HG03045 (cell line): ENCODE measurements at regions not wholly inside any gene's neighbourhood (a gene's known extent, or its start where the extent isn't known, plus 50 kb on each side); places are given as distances from the start of the nearest gene placed in this dataset.
A peak's percentile ranks its signal among the peaks of the same experiment; 100 is the strongest.
"Not testable (repeated sequence)": the region's sequence is repeated elsewhere in the genome, so short reads cannot be mapped to it uniquely, and the experiment has no call there.

ENCODE experiments used
- ATAC-seq: cut with Tn5 transposase; IDR thresholded peaks from one replicate; pipeline ENCODE4 v1.9.1; 2021; ENCODE audit warnings: mild to moderate bottlenecking, moderate library complexity; ENCODE audit not compliant: unreplicated experiment

DNA sequence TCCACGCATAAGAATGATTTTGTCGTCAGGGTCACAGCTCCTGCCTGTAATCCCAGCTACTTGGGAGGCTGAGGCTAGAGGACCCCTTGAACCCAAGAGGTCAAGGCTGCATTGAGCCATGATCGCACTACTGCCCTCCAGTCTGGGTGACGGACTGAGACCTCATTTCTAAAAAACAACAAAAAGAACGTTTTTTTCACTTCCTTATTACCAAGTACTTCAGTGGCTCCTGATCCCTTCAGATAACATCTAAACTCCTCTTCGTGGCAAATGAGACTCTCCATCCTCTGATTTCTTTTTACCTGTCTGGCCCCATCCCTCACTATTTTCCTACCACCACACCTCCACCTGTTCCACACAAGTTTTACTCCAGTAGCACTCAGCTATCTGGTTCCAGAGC, 105.4 kb upstream of the TLK1 start:
- no peak for ATAC-seq

DNA sequence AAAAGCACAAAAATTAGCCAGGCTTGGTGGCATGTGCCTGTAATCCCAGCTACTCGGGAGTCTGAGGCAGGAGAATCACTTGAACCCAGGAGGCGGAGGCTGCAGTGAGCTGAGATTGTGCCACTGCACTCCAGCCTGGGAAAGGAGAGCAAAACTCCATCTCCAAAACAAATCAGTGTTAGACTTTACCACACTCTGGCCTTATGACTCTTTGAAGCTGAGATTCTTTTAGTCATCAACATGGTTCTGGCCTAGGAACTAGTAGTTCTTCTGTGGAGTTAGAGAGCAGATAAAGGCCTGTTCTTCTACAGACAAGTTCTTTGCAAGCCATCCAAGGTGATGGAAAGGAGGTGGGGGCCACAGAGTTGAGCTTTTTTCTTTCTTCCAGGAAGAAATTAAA, 100.8 kb upstream of the TLK1 start:
- ATAC-seq: not testable (repeated sequence)

DNA sequence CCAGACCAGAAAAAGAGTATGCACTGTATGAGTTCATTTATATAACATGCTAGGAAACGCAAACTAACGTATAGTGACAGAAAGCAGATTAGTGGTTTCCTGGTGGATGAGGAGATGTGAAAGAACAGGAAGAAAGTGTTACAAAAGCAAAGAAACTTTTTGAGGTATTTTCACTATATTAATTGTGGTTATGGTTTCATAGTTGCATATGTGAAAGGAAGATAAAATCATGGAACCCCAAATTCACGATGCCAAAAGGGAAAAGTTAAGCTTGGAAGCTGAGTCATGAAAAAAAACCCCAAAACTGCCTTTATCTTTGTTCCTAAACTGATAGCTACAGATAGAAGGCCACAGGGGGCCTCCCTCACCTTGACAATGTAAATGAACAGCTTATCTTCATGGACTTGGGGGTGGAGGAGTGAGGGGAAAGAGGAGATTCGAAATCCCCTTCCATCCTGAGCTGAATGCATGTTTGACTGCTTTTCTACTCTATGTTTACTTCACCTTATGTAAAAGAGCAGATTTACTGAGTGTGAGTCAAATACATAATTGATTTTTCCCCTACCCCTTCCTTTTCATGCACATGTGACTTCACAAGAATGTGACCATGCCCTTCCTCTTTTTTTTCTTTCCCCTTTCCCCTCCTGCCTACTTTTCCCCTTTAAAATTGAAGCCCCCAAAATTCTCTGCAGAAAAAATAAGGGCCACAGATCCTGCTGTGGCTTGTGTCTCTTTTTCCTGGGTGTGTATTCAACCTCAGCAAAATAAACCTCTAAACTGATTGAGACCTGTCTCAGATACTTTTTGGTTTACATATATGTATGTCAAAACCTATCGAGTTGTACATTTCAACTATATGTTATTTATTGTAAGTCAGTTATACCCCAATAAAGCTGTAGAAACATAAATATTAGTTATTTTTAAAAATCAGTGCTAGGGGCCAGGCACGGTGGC, 100.1 kb upstream of the TLK1 start:
- no peak for ATAC-seq

DNA sequence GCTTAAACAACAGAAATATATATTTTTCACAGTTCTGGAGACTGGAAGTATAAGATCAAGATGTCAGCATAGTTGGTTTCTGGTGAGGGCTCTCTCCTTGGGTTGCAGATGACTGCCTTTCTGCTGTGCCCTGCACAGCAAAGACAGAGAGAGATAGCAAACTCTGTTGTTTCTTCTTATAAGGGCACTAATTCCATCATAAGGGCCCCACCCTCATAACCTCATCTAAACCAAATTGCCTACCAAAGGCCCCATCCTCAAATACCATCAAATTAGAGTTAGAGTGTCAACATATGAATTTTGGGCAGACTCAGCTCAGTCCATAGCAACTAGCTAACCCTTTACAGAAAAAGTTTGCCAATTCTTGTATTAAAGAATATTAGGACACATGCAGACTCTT, 94.0 kb upstream of the TLK1 start:
- ATAC-seq: no peak

DNA sequence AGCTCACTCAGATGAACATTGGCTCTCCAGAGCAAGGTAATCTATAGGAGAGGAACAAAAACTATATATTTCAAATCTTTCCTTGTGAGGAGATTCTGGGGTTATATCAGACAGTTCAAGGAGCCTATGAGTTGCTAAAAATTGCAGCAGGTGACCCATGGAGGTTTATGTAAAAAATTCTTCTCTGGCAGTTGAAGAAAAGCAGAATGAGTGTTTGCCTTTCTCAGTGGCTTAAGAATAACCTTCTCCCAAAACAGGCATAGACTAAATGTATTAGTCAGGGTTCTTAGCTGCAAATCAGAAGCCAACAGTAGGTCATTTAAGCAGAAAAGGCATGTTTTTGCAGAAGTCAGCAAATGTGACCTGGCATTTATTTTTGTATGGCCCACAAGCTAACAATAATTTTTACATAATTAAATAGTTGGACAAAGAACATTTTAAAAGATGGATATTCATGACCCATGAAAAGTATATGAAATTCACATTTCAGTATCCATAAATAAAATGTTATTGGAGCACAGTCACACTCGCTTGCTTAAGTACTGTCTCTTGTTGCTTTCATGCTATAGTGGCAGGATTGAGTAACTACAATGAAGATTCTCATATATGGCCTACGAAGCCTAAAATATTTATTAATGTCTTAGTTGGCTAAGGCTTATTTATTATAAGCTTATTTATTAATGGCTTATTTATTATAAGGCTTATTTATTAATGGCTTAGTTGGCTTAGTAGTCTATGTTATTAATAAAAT, 93.4 kb upstream of the TLK1 start:
- ATAC-seq: no peak

DNA sequence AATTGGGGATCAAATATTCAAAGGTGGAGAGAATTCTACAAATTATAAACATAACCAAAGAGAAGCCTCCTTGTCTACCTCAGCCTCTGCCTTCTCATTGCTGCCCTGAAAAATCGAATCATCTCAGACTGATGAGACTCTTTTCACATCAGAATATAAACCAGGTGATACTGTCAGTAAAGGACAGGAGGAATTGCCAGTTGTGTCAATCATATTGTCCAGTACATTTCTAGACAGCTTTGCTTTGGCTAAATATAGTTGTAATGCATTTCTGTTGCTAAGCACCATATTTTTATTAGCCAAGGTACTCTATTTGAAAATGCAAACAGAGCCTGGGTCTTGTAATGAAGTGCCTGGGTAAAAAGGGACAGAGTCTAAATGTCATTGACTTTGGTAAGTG, 92.6 kb upstream of the TLK1 start:
- no peak for ATAC-seq

DNA sequence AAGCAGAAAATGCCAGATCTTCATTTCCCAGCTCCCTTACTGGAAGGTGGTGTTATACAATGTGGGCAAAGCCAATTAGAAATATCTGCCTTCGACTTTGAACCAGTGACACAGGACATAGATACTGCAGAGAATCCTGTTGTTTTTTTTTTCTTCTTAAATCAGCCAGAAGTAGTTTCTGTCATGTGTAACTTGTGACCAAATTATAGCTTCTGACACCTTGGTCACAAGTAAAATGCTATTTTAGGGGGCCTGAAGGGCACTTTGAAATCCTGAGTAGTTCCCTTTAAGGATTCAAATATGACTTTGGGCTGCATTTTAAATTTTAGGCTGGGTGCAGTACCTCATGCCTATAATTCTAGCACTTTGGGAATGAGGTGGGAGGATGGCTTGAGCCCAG, 89.0 kb upstream of the TLK1 start:
- no peak for ATAC-seq

DNA sequence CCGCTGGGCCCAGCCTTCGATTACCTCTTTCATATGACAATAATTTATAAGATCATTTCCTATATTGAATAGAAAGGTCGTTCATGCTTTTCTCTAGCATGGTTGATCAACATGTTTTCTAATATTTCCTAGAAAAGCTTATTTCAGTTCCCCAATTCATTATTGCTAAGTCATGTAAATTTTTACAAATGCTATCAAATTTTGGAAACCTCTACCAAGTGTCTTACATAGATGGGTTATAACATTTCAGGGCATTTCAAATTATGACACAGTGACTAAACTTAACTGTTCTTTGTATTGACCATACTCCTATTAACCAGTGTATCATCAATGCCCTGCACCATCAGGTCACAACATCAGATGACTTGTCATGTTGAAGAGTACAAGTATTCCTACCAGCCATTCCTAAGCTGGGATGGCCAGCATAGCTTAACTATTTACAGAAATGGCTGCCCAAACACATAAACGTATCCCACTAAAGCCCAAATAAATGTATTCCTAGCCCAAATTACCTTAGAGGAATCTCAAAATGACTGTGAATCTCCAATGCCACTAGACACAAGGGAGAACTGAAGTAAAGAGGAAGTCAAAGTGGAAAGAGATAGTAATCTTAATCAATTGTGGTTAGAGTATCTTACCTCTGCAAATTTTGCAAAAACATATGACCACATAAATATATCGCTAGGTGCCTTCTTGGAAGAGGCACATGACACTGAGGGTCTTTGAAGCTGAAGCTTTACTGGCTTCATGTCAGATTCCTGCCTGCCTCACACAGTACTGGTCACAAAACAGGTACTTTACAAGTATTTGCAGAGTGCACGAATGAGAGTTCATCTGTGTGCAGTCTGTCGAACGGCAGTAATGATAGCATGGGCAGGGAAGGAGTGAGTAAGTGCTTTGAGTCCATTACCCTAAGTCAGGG, 87.3 kb upstream of the TLK1 start:
- ATAC-seq: peak; percentile 56

DNA sequence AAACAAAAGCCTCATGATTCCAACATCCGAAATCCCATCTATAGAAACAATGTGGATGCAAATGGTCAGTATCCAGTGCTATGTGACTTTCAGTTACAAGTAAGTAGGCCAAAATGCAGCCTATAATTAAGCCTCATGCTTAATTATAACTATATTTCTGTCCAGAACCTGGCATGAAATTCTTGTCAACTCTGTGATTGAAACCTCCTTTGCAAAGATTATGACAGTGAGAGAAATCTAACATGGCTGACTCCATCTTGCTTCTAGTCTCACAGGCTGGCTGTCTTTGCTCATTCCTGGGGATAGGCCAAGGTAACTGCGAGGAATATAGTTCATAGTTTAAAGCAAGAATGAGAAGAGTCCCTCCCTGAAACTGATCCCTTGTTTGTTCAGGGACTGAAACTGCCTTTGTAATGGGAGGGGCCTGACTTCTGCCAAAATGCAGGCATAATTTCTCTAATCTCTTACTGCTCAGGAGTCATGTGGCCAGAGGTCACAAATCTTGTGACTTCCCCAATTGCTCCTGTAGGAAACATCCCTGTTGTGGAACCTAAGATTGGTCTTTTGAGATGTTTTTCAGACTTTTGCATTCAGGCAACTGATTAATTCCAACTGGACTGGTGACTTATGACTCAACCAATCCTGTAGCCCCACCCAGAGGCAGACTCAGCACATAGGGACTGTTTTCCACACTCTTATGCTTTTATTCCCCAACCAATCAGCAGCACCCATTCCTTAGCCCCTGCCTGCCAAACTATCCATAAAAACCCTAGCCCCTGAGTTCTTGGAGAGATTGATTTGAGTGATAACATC, 84.5 kb upstream of the TLK1 start:
- no peak for ATAC-seq

DNA sequence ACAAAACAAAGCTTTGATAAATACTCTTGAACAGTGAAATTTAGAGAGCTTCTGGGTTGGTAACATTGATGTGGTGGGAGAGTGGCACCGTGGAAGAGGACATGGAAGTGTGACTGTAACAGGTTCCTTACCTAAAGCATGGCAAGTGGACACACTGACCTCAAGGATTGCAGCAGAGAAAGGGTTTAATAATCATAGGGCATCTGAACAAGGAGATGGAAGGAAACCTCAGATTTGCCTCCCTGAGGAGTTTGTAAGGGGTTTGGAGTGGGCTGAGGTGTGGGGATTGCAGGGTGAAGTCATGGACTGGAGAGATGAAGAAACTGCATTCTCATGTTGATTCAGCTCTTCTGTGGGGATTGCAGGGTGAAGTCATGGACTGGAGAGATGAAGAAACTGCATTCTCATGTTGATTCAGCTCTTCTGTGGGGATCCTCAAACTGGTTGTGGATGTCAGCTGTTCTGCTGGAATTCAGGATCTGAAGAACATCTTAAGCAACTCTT, 83.8 kb upstream of the TLK1 start:
- no peak for ATAC-seq

DNA sequence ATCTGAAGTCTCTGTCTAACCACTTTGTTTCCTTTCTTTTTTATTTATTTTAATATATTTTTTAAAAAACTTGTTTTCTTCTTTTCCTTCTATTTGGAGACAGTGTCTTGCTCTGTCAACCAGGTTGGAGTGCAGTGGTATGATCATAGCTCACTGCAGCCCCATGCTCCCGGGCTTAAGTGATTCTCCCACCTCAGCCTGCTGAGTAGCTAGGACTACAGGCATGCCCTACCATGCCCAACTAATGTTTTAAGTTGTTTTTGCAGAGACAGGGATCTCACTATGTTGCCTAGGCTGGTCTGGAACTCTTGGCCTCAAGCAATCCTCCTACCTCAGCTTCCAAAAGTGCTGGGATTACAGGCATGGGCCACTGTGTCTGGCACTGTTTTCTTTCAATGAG, 81.1 kb upstream of the TLK1 start:
- ATAC-seq: no peak

DNA sequence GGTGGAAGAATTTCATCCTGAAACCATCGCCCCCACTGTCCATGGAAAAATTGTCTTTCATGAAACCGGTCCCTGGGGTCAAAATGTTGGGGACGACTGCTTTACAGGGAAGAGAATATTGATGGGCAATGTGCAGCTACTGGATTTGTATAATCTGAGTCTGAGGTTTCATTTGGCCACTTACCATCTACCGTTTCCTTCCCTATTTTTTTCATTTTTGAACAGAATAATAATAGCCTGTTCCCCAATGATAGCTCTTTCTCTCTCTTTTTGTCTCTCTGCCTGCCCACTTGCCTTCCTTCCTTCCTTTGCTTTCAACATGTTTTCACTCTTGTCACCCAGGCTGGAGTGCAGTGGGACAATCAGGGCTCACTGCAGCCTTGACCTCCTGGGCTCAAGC, 78.3 kb upstream of the TLK1 start:
- no peak for ATAC-seq

DNA sequence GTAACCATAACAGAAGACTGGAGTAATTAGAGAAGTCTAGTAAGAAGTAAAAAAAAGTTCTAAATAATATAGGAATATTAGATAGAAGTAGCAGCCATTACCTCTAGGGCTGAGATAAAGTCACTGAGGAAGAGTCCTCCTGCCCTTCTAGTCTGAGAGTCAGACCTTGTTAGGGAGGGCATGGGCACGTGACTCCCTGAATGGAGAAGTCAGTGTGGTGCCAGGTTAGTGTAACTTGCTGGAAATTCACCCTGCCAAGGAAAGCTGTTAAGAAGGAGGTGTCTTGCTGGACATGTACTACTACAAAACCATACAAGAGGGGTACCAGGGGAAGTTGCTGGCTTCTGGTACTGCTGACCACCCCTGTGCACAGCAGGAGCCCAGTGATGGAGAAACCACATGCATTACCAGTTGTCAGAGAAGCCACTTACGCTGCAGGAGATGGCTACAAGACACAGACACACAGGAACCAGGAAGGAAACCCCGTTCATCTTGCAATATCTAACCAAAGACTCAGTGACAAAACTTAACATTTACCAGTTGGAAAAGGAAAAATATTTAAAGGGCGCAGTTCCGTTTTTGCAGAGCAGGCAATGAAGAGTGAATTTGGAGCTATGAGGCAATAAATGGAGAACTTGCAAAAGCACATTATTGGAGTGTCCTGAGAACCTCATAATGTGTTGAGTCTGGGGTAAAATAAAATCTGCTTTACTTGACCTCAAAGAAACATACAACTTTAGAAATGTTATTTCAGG, 77.2 kb upstream of the TLK1 start:
- ATAC-seq: no peak

DNA sequence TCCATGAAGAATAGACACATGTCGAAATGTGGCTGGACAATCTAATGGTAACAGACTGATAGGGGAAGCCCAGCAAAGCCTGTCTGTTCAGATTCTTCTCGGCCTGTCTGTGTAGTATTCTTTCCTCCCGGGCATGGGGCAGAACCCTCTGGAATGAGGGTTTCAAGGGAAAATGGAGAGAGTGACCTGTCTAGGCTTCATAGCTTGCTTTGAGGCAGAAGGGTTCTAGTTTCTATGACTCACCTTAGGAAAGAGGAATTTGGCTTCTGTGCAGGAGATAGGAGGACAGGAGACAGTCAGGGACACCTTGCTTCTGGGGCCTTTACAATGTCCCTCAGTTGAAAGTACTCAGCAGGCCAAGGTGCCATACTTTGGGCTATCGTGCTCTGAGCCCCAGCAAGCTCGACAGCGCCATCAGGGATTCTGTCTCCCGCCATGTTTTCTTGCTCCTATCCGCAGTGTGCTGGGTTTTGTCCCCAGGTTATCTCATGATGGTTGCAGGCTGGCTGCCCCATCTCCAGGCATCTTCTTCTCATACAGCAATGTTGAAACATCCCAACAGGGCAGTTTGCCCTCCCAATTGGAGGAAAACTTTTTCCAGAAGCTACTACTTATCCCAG, 74.7 kb upstream of the TLK1 start:
- ATAC-seq: no peak

DNA sequence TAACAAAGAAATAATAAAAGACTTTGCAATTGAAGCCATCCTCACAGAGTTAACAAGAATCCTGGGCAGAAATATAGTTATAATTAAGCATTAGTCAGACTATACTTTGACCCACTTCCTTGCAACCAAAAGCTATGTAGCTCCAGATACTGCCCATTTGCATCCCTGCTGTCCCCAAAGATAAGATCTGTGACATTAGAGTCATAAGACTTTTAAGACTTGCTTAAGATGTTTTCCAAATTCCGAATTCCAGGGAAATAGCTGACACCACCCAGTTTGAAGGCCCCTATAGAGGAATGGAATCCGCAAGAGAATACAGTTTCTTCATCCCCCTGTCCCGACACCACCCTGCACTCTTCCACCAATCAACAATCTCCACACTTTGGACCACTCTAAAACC, 69.5 kb upstream of the TLK1 start:
- no peak for ATAC-seq

DNA sequence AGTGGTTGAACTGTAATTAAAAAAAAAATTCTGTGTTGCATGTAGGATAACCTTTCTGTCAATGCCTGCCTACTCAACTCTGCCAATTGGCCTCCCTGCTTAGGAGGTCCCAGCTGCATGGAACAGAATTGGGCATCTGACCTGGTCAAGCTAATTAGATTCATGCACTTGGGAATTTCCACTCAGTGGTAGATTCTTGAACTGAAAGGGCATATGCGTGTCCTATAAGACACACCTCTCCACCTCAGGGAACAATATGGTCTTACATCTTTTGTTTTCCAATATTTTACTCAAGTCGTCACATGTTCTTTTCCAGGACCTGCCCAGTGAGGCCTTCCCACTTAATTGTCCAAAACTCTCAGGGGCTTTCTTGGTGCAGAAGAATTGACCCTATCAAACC, 68.1 kb upstream of the TLK1 start:
- ATAC-seq: no peak

DNA sequence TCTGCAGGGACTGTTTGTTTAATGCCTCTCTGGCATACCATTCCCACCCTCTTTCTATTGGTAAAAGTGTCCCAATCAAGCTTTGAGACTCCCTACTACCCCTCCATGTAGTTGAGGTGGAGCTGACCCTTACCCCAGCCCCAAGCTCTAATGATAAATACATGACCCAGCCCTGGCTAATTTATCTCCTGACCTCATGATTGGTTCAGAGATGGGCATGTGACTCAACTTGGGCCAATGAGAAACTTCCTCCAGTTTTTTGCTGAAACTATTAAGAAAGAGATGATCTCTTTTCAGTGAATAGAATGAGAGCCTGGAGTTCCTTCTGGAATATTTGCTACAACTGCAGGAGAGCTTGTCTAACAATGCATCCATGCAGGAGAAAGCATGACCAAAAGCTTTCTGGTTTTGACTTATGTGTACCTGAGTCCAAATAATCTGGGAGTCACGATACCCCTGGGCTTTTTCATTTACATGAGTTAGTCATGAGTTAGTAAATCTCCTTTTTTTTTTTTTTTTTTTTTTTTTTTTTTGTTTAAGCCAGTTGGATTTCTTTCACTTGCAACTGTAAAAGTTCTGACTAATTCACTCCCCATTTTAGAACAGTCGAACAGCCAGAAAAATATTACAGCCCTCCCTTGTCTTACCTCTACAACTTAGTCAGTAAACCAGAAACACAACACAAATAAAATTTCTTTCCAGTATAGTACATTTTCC, 66.5 kb upstream of the TLK1 start:
- no peak for ATAC-seq

DNA sequence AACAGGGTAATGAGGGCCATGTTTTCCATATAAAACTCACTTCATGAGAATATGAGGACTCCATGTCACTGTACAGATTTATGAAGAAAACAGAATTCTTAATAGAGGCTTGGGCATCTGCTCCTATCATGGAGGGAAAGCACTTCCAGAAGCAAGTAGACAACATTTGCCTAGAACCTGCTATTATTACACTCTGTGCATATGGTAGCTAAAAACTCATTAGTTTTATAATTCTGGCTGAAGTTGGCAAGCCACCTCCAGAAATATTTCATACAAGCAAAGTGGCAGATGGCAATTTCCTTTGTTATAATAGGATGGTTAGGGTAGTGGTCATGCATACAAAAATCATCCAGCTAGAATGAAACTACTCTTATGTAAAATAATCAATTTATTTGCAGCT, 65.8 kb upstream of the TLK1 start:
- no peak for ATAC-seq
